ENCODE measurements at regions not wholly inside any gene's neighbourhood (a gene's known extent, or its start where the extent isn't known, plus 50 kb on each side); places are given as distances from the start of the nearest gene placed in this dataset.

- no peaks in the 10 kb centered on the region for H3K9me3 ChIP-seq
- no peaks in the 10 kb centered on the region for H3K36me3 ChIP-seq
- H3K4me3 ChIP-seq: no peak overlapping the region
- intact Hi-C loops (cut with DNase I): no loop called here
- no peak for DNase-seq
- WGBS, 3 donors: 54 to 55% (median 54%) methylated on average over 12 of the region's 12 CpGs
- H3K4me1 ChIP-seq (ENCODE audit: insufficient read depth): no peaks in the 10 kb centered on the region
- no peaks in the 10 kb centered on the region for H3K27me3 ChIP-seq
- no peak overlapping the region for H3K27ac ChIP-seq
- no peak for TF ChIP-seq POLR2A (IDR thresholded peaks at IDR 0.05)
- no peak for TF ChIP-seq CTCF (IDR thresholded peaks at IDR 0.05)
- no peak for TF ChIP-seq EP300 (IDR thresholded peaks at IDR 0.05)
These were observed 279.4 kb downstream of the CD83 start for GRCh38 chr6:14396826-14397517.

DNA sequence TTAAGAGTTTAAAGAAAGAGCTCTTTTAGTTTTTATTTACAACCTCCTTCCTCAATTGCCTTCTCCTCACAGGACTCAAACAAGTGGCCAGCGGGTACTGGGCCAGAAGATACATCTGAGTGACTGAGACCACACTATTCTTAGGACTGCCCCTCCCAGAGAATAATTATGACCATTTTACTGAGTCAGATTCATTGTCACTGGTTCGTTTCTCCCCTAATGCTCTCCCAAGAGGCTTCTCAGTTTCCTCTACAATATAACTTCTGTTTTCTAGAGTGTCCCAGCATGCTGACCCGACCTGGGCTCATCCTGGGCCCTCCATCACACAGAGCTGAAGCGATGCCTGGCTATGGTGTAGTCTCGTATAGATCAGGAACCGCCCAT lies 279.9 kb downstream of the CD83 start:
- intact Hi-C loops (cut with DNase I): no loop called here
- H3K9me3 ChIP-seq: no peaks in the 10 kb centered on the region
- no peak for TF ChIP-seq CTCF (IDR thresholded peaks at IDR 0.05)
- no peak for TF ChIP-seq EP300 (IDR thresholded peaks at IDR 0.05)
- TF ChIP-seq POLR2A (IDR thresholded peaks at IDR 0.05): no peak
- H3K36me3 ChIP-seq: no peaks in the 10 kb centered on the region
- no peaks in the 10 kb centered on the region for H3K4me1 ChIP-seq (ENCODE audit: insufficient read depth)
- DNase-seq: no peak
- H3K27me3 ChIP-seq: no peaks in the 10 kb centered on the region
- WGBS, 3 donors: 88 to 94% (median 90%) methylated on average over 6 of the region's 6 CpGs
- no peak overlapping the region for H3K27ac ChIP-seq
- no peak overlapping the region for H3K4me3 ChIP-seq

DNA sequence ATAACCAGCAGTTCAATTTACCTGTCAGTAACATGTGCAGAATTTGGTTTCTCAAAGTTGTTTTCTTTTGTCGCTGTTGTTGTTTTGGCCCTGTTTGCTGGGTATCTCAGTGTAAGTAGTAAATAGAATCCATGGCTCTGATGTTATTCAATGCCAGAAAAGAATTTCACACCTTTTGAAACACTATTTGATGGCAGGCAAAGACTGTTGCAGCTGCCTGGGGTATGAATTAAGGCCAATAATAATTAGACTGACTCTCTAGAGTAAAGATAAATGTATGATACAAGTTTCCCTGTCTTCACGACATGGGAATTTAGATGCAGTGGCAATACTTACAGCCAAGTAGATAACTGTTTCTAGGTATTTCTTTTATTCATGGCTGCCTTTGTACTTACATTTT lies 281.4 kb downstream of the CD83 start:
- no peak overlapping the region for H3K27ac ChIP-seq
- no peaks in the 10 kb centered on the region for H3K27me3 ChIP-seq
- H3K4me3 ChIP-seq: no peak overlapping the region
- DNase-seq: no peak
- no peaks in the 10 kb centered on the region for H3K9me3 ChIP-seq
- intact Hi-C loops (cut with DNase I): no loop called here
- WGBS, 3 donors: 79 to 88% (median 83%) methylated on average over 2 of the region's 2 CpGs
- no peaks in the 10 kb centered on the region for H3K4me1 ChIP-seq (ENCODE audit: insufficient read depth)
- TF ChIP-seq CTCF (IDR thresholded peaks at IDR 0.05) (no peak), EP300 (IDR thresholded peaks at IDR 0.05) (no peak), POLR2A (IDR thresholded peaks at IDR 0.05) (no peak)
- no peaks in the 10 kb centered on the region for H3K36me3 ChIP-seq

DNA sequence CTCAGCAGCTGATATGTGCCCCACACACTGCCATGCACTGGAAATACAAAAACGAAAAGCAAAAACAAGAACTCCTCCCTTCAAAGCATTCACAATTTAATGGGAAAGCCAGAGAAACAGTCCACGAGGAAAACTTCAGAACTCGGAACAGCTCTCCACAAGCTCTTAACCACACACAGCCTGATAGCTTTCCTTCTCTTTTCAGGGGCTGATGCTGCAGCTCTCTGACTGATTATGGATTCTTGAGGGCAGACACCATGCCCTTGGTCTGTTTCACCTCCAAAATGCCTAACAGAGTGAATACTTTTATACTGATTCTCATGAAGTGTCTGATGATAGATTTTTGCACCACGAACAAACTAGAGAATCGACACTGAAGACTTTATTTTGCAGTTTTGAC lies 282.1 kb downstream of the CD83 start:
- 52 to 66% (median 58%) methylated on average over 5 of the region's 5 CpGs for WGBS, 3 donors
- H3K9me3 ChIP-seq: no peaks in the 10 kb centered on the region
- intact Hi-C loops (cut with DNase I): no loop called here

More for the DNA sequence above, 282.1 kb downstream of the CD83 start:
- no peaks in the 10 kb centered on the region for H3K27me3 ChIP-seq
- H3K27ac ChIP-seq: no peak overlapping the region
- H3K36me3 ChIP-seq: no peaks in the 10 kb centered on the region
- no peak overlapping the region for H3K4me3 ChIP-seq
- no peaks in the 10 kb centered on the region for H3K4me1 ChIP-seq (ENCODE audit: insufficient read depth)
- TF ChIP-seq CTCF (IDR thresholded peaks at IDR 0.05): no peak
- TF ChIP-seq EP300 (IDR thresholded peaks at IDR 0.05): no peak
- no peak for DNase-seq
